GM21723 (cell line): ENCODE measurements at regions not wholly inside any gene's neighbourhood (a gene's known extent, or its start where the extent isn't known, plus 50 kb on each side); places are given as distances from the start of the nearest gene placed in this dataset.

Experiments used
- ATAC-seq: cut with Tn5 transposase; IDR thresholded peaks from one replicate; pipeline ENCODE4 v1.9.1; 2021; ENCODE audit warnings: mild to moderate bottlenecking, moderate library complexity; ENCODE audit not compliant: unreplicated experiment

GRCh38 chr1:235011599-235012435, 116.8 kb downstream of the TOMM20 start:
- ATAC-seq: peak; percentile 74

DNA sequence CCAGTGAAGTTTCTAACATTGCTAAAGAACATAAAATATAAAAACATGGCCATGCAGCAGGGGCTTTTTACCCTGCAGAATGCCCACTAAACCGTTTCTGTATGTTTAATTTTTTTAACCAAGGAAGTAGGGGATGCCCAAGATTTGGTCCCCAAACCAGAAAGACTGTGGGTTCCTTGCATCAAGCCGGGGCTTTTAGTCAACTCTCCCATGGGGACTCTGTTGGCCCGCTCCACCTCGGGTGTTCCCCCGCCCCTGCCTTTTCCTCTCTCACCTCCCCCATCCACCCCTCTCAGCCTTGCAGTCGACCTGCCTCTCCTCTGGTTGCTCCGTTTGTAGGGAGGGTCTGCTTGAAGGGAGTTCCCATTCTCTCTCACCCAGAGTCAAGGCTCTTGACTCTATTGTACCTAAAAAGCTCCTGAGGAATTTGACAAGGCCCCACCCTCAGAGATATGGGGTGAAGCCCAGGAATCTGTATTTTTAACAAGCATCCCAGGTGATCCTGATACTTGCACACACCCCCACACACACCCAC, 117.5 kb downstream of the TOMM20 start:
- ATAC-seq: no peak

DNA sequence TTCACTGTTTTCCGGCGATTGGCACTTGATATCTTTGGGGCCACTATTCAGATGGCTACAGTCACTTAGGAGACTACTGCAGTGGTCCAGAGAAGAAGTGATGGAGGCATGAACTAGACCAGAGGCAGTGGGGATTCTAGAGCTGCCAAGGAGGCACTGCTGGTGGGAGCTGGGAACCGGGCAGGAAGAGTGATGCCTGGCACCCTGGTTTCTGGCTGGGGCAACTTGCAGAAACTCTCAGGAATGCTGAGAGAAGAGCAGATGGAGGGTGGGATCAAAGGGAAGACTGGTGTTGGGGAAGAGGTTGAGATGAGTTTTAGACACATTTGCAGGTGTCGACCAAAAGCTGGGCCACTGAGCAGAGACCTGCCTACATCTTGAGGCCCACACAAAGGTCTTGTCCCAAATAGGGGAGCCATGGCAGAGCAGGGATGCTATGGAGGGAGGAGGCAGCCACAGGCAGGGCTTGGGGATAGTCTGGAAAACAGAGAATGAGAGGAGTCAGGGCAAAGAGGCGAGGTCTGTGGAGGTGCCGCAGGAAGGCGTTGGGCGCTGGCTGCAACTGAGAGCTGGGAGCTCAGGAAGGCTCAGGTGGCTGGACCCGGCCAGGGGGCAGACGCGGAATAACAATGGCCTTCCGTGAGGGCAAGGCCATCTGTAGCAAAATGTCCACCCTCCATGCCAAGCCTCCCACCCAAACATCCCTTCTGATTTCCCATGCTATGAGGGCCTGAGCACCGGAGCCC, 118.9 kb downstream of the TOMM20 start:
- no peak for ATAC-seq

- no peak for ATAC-seq
Measured at GRCh38 chr1:235009074-235009473, 119.6 kb downstream of the TOMM20 start.

GRCh38 chr1:235008239-235008638, 120.4 kb downstream of the TOMM20 start:
- ATAC-seq: no peak

DNA sequence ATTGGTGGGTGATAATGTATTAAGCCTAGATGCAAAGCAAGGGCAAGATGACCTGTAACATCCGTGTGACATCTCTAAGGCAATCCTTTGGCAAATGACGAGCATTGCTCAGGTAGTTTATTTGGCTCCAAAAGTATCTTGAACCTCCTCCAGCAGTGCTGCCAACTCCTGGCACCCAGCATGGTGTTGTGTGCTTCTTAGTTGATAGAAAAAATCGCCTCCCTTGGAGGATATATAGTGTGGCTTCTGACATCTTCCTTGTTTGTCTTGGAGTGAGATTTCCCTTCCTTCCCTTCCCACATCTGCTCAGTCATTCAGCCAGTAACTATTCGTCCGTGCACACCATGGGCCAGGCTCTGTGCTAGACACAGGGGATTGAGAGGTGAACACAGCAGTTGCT, 121.8 kb downstream of the TOMM20 start:
- ATAC-seq: no peak

GRCh38 chr1:235006132-235006721, 122.4 kb downstream of the TOMM20 start:
- no peak for ATAC-seq

- ATAC-seq: no peak
Measured at GRCh38 chr1:235004840-235005391, 123.7 kb downstream of the TOMM20 start.

- ATAC-seq: no peak
Measured at GRCh38 chr1:235004276-235004675, 124.4 kb downstream of the TOMM20 start.

- no peak for ATAC-seq
Measured at GRCh38 chr1:235002706-235003300, 125.8 kb downstream of the TOMM20 start.

DNA sequence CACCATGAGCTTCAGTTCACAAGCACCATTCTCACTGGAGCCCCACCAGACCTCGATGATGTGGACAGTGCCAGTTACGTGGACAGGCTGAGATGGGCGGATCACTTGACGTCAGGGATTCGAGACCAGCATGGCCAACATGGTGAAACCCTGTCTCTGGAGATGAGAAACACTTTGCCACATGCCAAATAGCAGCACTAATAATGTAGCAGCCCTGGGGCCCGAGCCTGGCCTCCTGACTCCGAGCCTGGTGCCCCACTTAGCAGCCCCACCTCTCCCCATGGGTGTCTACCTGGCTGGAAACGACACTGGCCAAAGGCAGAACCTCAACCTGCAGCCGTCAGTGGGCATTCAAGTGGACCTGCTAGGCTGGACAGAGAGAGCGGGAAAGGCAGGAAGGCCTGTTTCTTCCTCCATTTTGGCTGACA, 129.1 kb downstream of the TOMM20 start:
- ATAC-seq: no peak

DNA sequence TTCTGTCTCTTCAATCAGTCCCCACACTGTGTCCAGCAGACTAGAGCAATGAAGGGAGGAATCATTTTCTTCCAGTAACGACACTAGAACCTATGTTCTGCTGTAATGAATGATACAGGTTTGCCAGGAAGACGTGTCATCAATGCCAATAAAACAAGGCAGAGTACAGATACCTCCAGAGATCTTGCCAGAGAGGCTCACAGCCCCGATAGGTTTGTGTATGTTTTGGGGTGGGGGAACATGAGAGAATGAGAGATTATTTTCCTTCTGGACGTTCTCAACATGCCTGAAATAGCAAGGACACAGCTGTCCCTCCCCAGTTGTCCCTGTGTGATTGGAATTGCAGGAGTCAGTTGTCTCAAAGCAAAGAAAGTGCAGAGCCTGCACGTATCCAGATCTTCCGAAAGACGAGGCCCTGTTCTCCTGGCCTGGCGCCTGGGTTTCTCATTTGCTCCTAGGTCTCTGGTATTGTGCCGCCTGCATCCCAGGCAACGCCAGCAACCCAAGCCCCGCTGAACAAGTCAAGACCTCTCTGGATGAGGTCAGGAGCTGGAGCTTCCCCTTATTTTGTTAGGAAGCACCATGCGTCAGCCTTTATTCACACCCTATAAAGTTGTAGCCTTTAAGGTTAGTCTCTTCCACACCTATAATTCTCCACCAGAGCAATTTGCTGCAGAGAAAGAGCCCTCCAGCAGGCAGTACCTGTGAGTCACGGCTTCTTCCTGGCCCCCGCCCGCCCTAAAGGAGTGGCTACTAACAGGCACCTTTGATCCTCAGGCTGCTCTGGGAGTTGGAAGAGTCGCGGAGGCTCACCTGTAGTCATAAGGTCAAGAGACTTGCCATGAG, 130.5 kb downstream of the TOMM20 start:
- no peak for ATAC-seq

DNA sequence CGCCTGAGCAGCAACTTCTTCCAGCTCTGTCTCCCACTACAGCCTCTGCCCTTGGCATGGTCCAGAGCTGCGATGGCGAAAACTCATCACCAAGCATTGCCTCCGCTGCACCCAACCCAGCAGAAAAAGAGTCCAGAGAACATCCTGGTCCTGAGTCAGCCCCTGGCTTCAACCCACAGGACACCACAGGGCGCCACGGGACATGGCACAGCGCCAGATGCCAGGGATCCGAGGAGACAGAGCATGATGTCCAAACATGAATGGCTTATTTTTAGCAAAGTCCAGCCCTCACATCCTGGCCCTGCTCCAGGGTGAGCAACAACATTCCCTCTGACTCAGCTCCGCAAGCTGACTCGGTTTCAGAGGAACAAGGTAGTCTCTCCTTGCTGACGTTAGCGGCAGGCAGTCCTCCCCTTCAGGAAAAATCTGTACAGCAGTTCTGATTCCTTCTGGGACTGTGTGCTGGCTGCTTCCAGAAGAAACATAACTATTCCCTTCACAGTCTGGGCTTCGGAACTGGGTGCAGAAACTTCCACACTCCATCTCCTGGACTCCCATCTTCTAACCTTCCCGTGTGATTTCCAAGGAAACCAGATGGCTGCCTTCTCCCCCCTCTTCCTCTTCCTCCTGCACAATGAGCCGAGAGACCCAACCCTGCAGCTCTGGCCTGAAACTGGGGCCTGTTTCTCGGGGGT, 131.3 kb downstream of the TOMM20 start:
- no peak for ATAC-seq

DNA sequence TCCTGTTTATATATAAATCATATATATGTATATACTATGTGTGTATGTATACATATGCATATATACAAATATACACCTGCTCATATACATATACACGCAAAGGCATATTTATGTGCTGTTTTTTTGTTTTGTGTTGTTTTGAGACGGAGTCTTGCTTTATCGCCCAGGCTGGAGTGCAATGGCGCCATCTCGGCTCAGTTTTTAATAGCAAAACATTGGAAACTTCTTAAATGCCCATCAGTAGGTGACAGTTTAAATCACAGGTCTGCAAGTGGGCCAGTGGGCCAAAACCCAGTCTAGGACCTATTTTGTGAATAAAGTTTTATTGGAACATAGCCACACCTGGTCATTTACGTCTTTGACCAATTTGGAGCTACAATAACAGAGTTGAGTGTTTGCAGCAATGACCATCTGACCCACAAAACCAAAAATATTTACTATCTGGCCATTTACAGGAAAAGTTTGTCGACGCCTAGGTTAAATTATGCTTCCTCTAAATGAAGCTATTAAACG, 132.3 kb downstream of the TOMM20 start:
- ATAC-seq: no peak

DNA sequence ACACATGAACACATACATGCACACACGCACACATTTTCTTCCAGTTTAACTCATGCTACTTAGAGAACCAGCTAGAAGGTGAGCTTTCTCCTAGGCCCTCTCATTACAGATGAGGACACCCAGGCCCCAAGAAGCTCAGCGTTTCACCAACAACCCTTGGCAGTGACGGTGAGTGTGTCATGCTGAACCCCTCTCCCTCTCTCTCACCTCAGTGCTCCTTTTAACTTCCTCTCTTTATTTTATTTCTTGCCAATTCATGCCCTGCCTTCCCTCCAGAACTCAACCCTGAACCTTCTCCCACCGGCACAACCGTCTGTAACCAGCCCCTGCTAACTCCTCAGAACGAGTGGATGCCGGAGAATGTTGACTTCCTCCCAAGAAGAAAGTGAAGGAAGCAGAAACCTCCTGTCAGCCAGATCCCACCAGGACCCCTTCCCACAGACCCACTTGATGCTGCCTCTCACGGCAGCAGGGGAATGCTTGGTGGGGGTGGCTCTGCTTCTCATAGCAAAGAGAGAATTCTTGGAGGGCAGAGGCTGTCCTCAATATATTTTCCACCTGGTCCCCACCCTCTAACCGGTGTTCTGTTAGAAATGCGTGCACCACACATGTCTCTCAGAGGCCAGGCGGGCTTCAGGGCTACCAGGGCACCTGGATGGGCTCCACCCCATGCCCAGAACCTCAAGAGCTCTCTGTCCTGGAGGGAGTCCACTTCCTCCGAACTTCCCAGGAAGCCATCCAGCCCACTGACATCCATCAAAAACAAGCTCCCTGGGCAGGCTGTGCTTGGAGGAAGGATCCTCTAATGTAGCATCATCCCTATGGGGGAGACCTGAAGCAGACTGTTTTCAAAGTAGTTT, 134.0 kb downstream of the TOMM20 start:
- ATAC-seq: no peak

GRCh38 chr1:234992065-234992464, 136.6 kb downstream of the TOMM20 start:
- no peak for ATAC-seq

DNA sequence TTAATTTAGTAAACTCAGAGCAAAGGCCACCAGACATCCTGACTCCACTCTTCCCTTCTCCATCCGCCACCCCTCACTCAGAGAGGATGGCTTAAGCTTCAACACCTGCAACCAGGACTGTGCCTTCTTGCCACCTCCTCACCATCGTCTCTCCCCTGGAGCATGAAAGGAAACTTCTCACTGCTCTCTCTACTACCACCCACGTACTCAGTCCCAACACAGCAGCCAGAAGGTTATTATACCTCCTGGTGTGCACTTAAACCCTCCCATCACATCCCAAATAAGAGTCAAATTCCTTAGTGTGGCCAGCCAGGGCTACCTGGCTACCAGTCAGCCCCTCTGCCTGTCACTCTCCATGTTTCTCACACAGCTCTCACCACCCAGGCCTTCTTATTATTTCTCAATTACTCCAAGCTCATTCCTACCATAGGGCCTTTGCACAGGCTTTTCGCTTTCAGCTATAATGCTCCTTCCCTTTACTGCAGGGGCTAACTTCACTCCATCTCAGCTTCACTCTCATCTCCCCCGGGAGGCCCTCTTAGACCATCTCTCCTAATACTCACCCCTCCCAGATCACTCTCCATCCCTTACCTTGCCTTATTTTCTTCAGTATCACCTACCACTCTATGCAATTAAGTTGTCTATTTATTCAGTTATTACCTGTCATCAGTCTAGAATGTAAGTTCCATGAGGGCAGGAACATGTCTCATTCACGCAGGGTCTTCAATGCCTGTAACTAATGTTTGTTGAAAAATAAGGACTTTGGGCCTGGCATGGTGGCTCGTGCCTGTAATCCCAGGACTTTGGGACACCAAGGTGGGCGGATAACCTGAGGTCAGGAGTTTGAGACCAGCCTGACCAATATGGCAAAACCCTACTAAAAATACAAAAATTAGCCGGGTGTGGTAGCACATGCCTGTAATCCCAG, 137.5 kb downstream of the TOMM20 start:
- no peak for ATAC-seq
